ENCODE measurements at regions not wholly inside any gene's neighbourhood (a gene's known extent, or its start where the extent isn't known, plus 50 kb on each side); places are given as distances from the start of the nearest gene placed in this dataset.

GRCh38 chr14:40599725-40600124, 1007.0 kb upstream of the LRFN5 start:
- no peak for TF ChIP-seq CTCF (conservative IDR thresholded peaks at IDR 0.05 in 1 of 2, IDR thresholded peaks at IDR 0.05 in 1 of 2; ENCODE audit: low read depth in 1 of 2, low read length in 2 of 2)
- no peak for TF ChIP-seq EZH2 (IDR thresholded peaks at IDR 0.05; ENCODE audit: low read length, missing control alignments)

All from fibroblast of lung (primary cell).